Calu3 (cell line): ENCODE measurements at regions not wholly inside any gene's neighbourhood (a gene's known extent, or its start where the extent isn't known, plus 50 kb on each side); places are given as distances from the start of the nearest gene placed in this dataset.
A peak's percentile ranks its signal among the peaks of the same experiment; 100 is the strongest.

ENCODE experiments used
- BruUV-seq: library from RNA; stranded (reverse); fragments of 400-500 nt; replicated peaks from 2 replicates; lab custom pipeline; 2021; lab: Mats Ljungman, UMichigan
- CTCF ChIA-PET: fragments of 300-600 bp; sonication (Branson Sonifier 250); formaldehyde crosslinking; loops from one replicate; lab custom pipeline; 2022; ENCODE audit warnings: antibody characterized with exemption; lab: Charles Lee
- DNase-seq: peaks from one replicate; pipeline ENCODE4 v3.0.0; 2022
- H3K27ac Mint-ChIP-seq: one replicate; pipeline ENCODE4 v1.8.0; 2022; ENCODE audit warnings: mixed read lengths; ENCODE audit not compliant: unreplicated experiment
- H3K27me3 Mint-ChIP-seq: one replicate; pipeline ENCODE4 v1.8.0; 2022; ENCODE audit warnings: mixed read lengths; ENCODE audit not compliant: unreplicated experiment
- H3K36me3 Mint-ChIP-seq: one replicate; pipeline ENCODE4 v1.8.0; 2022; ENCODE audit warnings: mild to moderate bottlenecking, moderate library complexity, mixed read lengths; ENCODE audit not compliant: insufficient read depth, unreplicated experiment
- H3K4me1 Mint-ChIP-seq: one replicate; pipeline ENCODE4 v1.8.0; 2022; ENCODE audit warnings: mild to moderate bottlenecking, low read depth, mixed read lengths; ENCODE audit not compliant: unreplicated experiment
- H3K4me3 Mint-ChIP-seq: one replicate; pipeline ENCODE4 v1.8.0; 2022; ENCODE audit warnings: mild to moderate bottlenecking, low read depth, moderate library complexity, mixed read lengths; ENCODE audit not compliant: unreplicated experiment
- H3K9me3 Mint-ChIP-seq: one replicate; pipeline ENCODE4 v1.8.0; 2022; ENCODE audit warnings: low read depth, mixed read lengths; ENCODE audit not compliant: unreplicated experiment
- intact Hi-C: fragments of 100-400 bp; cut with micrococcal nuclease; formaldehyde crosslinking; loops from one replicate; pipeline ENCODE4 v1.10.0; 2022; ENCODE audit not compliant: unreplicated experiment
- TF ChIP-seq, protein P1 (sequence below): fragments of 200-600 bp; IDR thresholded peaks from one replicate; pipeline ENCODE4 v1.8.0; 2022; ENCODE audit warnings: antibody characterized with exemption; ENCODE audit not compliant: unreplicated experiment

- BruUV-seq, result no TSS peak
- intact Hi-C loops, result no loop called here
- TF ChIP-seq, protein P1, sequence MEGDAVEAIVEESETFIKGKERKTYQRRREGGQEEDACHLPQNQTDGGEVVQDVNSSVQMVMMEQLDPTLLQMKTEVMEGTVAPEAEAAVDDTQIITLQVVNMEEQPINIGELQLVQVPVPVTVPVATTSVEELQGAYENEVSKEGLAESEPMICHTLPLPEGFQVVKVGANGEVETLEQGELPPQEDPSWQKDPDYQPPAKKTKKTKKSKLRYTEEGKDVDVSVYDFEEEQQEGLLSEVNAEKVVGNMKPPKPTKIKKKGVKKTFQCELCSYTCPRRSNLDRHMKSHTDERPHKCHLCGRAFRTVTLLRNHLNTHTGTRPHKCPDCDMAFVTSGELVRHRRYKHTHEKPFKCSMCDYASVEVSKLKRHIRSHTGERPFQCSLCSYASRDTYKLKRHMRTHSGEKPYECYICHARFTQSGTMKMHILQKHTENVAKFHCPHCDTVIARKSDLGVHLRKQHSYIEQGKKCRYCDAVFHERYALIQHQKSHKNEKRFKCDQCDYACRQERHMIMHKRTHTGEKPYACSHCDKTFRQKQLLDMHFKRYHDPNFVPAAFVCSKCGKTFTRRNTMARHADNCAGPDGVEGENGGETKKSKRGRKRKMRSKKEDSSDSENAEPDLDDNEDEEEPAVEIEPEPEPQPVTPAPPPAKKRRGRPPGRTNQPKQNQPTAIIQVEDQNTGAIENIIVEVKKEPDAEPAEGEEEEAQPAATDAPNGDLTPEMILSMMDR, result no peak
These were observed 468.5 kb downstream of the NFIB start for GRCh38 chr9:13845460-13845859.

DNA sequence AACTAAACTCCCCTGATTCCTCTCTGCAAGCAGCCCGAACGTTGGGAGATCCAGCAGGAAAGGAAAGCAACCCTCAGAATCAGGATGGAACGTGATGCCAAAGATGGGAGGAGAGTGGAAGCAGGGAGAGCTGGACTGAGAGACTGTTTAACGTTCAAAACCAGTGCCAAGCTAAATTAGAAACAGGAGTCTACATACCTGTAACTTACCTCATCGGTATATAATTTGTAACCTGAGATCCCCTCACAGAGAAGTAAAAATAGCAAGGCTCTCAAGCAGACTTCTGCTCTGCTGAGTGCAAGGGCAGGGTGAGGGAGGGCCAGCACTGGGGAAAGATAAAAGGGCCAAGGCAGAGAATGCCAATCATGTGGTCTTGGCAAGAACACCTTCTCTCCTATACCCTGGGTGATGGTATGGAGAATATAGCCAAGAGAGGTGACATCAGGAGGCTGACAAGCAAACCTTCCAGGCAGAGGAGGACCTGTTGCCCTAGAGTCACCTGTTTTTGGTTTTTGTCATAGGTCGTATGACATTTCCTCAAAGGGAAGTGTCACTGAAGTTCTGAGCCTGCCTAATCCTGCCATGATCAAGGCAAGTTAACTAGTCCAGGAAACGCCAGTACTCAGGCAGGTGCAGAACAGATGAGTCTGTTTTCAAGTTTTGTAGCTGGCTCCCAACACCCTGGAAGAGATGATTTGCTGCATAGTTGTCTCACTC, 472.0 kb downstream of the NFIB start:
- intact Hi-C loops, result no loop called here
- Mint-ChIP-seq H3K27me3 (no peaks in the 10 kb centered on the region), H3K4me3 (no peak overlapping the region), H3K9me3 (no peaks in the 10 kb centered on the region), H3K27ac (no peak overlapping the region), H3K36me3 (no peaks in the 10 kb centered on the region), H3K4me1 (no peaks in the 10 kb centered on the region)
- no TSS peak for BruUV-seq
- CTCF ChIA-PET, result interaction anchor here (0.7 kb wide), 1 partner anchor 276 kb away, joined by 3 read pairs; no protein-coding TSS in a partner anchor
- peak; percentile 0 for DNase-seq
- TF ChIP-seq, protein P1, result no peak

More at GRCh38 chr9:13845460-13845859, 468.5 kb downstream of the NFIB start:
- CTCF ChIA-PET, result no interaction called here
- no peak overlapping the region for H3K4me3 Mint-ChIP-seq
- no peaks in the 10 kb centered on the region for H3K9me3 Mint-ChIP-seq
- no peak for DNase-seq
- H3K27ac Mint-ChIP-seq, result no peak overlapping the region
- no peaks in the 10 kb centered on the region for H3K4me1 Mint-ChIP-seq
- H3K27me3 Mint-ChIP-seq, result no peaks in the 10 kb centered on the region
- no peaks in the 10 kb centered on the region for H3K36me3 Mint-ChIP-seq

GRCh38 chr9:13832446-13832845, 481.5 kb downstream of the NFIB start:
- CTCF ChIA-PET, result no interaction called here
- intact Hi-C loops, result no loop called here
- H3K4me1 Mint-ChIP-seq, result no peaks in the 10 kb centered on the region
- TF ChIP-seq, protein P1, result no peak
- H3K9me3 Mint-ChIP-seq, result peaks cover 9% of the 10 kb centered on the region
- H3K4me3 Mint-ChIP-seq, result no peak overlapping the region
- H3K27ac Mint-ChIP-seq, result no peak overlapping the region
- no peak for DNase-seq
- BruUV-seq, result no TSS peak
- H3K36me3 Mint-ChIP-seq, result no peaks in the 10 kb centered on the region
- no peaks in the 10 kb centered on the region for H3K27me3 Mint-ChIP-seq

DNA sequence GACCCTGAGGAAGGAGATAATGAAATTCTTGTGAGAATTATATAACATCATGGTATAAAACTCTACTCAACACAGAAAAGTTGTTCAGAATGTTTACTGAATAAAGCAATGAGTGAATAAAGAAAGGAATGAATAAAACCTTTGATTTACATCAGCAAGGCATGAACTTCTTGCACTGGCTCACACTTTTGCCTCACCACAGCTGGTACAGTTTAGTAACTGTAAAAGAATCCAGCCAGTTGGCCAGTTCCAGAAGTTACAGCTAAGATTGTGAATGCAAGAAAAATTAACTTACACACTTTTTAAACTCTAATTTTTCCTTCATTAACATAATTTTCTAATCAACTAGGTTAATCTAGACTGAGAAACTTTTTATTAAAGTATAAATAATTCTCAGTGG, 490.9 kb downstream of the NFIB start:
- peaks cover 3% of the 10 kb centered on the region for H3K9me3 Mint-ChIP-seq
- no peak for DNase-seq
- H3K27ac Mint-ChIP-seq, result no peak overlapping the region
- CTCF ChIA-PET, result no interaction called here
- H3K4me3 Mint-ChIP-seq, result no peak overlapping the region
- H3K36me3 Mint-ChIP-seq, result no peaks in the 10 kb centered on the region
- no TSS peak for BruUV-seq
- intact Hi-C loops, result no loop called here
- TF ChIP-seq, protein P1, result no peak
- H3K27me3 Mint-ChIP-seq, result no peaks in the 10 kb centered on the region
- H3K4me1 Mint-ChIP-seq, result no peaks in the 10 kb centered on the region
